AG20443 (cell line): ENCODE measurements at regions not wholly inside any gene's neighbourhood (a gene's known extent, or its start where the extent isn't known, plus 50 kb on each side); places are given as distances from the start of the nearest gene placed in this dataset.

ENCODE experiments used
- DNase-seq: peaks from one replicate; pipeline ENCODE4 v3.0.0; 2012; ENCODE audit warnings: low spot score, mixed read lengths

GRCh38 chr12:90257927-90258624 is 549.4 kb upstream of the ATP2B1 start:
- no peak for DNase-seq

- DNase-seq: no peak
These were observed 546.2 kb upstream of the ATP2B1 start for GRCh38 chr12:90254796-90255195.

GRCh38 chr12:90253674-90254181 is 545.1 kb upstream of the ATP2B1 start:
- DNase-seq: peak; percentile 79

- DNase-seq: no peak
These were observed 544.5 kb upstream of the ATP2B1 start for GRCh38 chr12:90253136-90253535.

- no peak for DNase-seq
These were observed 542.1 kb upstream of the ATP2B1 start for GRCh38 chr12:90250766-90251165.

- DNase-seq: no peak
These were observed 541.4 kb upstream of the ATP2B1 start for GRCh38 chr12:90250042-90250441.

- DNase-seq: no peak
These were observed 538.0 kb upstream of the ATP2B1 start for GRCh38 chr12:90246688-90247087.

GRCh38 chr12:90245391-90245790 is 536.8 kb upstream of the ATP2B1 start:
- no peak for DNase-seq

- no peak for DNase-seq
These were observed 535.6 kb upstream of the ATP2B1 start for GRCh38 chr12:90244232-90244631.

- DNase-seq: no peak
These were observed 534.6 kb upstream of the ATP2B1 start for GRCh38 chr12:90243211-90243610.

- DNase-seq: no peak
These were observed 531.2 kb upstream of the ATP2B1 start for GRCh38 chr12:90239732-90240260.

GRCh38 chr12:90238663-90239271 is 530.1 kb upstream of the ATP2B1 start:
- no peak for DNase-seq

GRCh38 chr12:90237841-90238240 is 529.2 kb upstream of the ATP2B1 start:
- DNase-seq: no peak

GRCh38 chr12:90235642-90236041 is 527.0 kb upstream of the ATP2B1 start:
- DNase-seq: no peak

- no peak for DNase-seq
These were observed 525.8 kb upstream of the ATP2B1 start for GRCh38 chr12:90234472-90234871.

- peak; percentile 50 for DNase-seq
These were observed 524.8 kb upstream of the ATP2B1 start for GRCh38 chr12:90233168-90234100.

- no peak for DNase-seq
These were observed 521.0 kb upstream of the ATP2B1 start for GRCh38 chr12:90229407-90230170.

- DNase-seq: no peak
These were observed 517.6 kb upstream of the ATP2B1 start for GRCh38 chr12:90226211-90226610.

- DNase-seq: no peak
These were observed 508.2 kb upstream of the ATP2B1 start for GRCh38 chr12:90216815-90217214.

GRCh38 chr12:90216020-90216552 is 507.4 kb upstream of the ATP2B1 start:
- no peak for DNase-seq

- DNase-seq: peak; percentile 13
These were observed 502.4 kb upstream of the ATP2B1 start for GRCh38 chr12:90211017-90211416.
